Kasumi-1 (cell line): ENCODE measurements at regions not wholly inside any gene's neighbourhood (a gene's known extent, or its start where the extent isn't known, plus 50 kb on each side); places are given as distances from the start of the nearest gene placed in this dataset.

Source experiments
- DNase-seq, 2 experiments: peaks; one replicate each; lab custom pipeline; 2025; lab: John Stamatoyannopoulos, UW

DNA sequence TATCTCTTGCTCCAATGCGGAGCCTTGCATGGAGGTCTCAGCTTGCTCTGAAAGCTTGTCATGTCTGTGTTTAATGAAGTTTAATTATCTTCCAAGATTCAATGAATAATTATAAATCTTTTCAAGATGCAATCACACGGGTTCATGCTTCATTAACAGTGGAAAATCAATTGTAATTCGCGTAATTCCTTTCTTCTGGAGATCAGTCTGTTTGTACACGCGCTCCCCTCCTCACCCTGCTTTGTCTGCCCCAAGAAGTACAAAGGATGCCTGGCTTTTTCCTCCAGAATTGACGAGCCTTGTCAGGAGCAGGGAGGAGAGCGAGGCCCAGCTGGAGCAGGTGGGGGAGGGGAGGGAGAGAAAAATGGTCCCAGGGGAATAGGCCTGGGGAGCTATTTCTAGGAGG, 65.0 kb upstream of the DISP3 start:
- DNase-seq, result no peak

GRCh38 chr1:11414926-11415538, 63.9 kb upstream of the DISP3 start:
- DNase-seq, result no peak

- DNase-seq, result no peak
These were observed 61.8 kb upstream of the DISP3 start for GRCh38 chr1:11417162-11417561.

- no peak for DNase-seq
These were observed 60.9 kb upstream of the DISP3 start for GRCh38 chr1:11418056-11418455.

GRCh38 chr1:11421443-11421842, 57.5 kb upstream of the DISP3 start:
- DNase-seq, result no peak

GRCh38 chr1:11422686-11423085, 56.3 kb upstream of the DISP3 start:
- DNase-seq, result no peak

GRCh38 chr1:11426617-11427016, 52.3 kb upstream of the DISP3 start:
- DNase-seq, result no peak

GRCh38 chr1:11428789-11429188, 50.2 kb upstream of the DISP3 start:
- no peak for DNase-seq
